Hematopoietic multipotent progenitor cell treated with erythropoietin and hydrocortisone succinate and interleukin-3 and kit ligand, for 6 days (in vitro differentiated cells): ENCODE measurements at regions not wholly inside any gene's neighbourhood (a gene's known extent, or its start where the extent isn't known, plus 50 kb on each side); places are given as distances from the start of the nearest gene placed in this dataset.

Experiments
- DNase-seq: peaks from one replicate; pipeline ENCODE4 v3.0.0-alpha.2; 2015

DNA sequence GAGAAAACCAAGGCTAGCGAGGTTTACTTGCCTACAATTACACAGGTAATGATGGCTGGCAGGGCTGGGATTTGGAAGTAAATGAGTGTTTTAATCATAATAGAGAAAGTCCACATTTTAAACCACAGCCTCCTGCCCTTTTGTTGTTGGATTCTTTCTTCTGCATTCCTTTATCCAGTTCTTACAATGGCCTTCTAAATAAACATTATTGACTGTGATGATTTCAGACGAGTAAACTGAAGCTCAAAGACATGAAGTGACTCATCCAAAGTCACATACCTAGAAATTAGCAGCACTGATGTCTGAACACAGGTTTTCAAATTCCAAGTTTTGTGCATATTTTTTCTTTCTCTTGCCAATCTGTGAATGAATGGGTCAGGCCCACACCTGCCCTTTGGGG lies 51.2 kb upstream of the C1QTNF7 start:
- no peak for DNase-seq
